Esophagus muscularis mucosa (tissue), 4 donors: ENCODE measurements at regions not wholly inside any gene's neighbourhood (a gene's known extent, or its start where the extent isn't known, plus 50 kb on each side); places are given as distances from the start of the nearest gene placed in this dataset.

Experiments used
- DNase-seq: peaks from one replicate; pipeline ENCODE4 v3.0.0-alpha.2; 2017; ENCODE audit errors: extremely low spot score
- H3K27ac ChIP-seq, 4 donors: fragments of 200-600 bp; sonication (generic); replicated peaks in 1 of 4; 1 replicate in 3 of 4; 2 replicates in 1 of 4; pipeline ENCODE4 v1.5.1; 2016 to 2019; ENCODE audit warnings: mild to moderate bottlenecking in 1 of 4
- H3K27me3 ChIP-seq, 4 donors: fragments of 200-600 bp; sonication (generic); one replicate each; pipeline versions ENCODE4 v1.5.1 to v1.6.0; 2016 to 2019
- H3K36me3 ChIP-seq, 4 donors: fragments of 200-600 bp; sonication (generic); one replicate each; pipeline ENCODE4 v1.5.1; 2016 to 2019
- H3K4me1 ChIP-seq, 4 donors: fragments of 200-600 bp; sonication (generic); one replicate each; pipeline ENCODE4 v1.5.1; 2016 to 2019
- H3K4me3 ChIP-seq, 4 donors: fragments of 200-600 bp; sonication (generic); 1 replicate in 2 of 4; 2 replicates in 2 of 4; pipeline ENCODE4 v1.5.1; 2016 to 2019; ENCODE audit warnings: mild to moderate bottlenecking in 4 of 4, moderate library complexity in 1 of 4
- H3K9me3 ChIP-seq, 4 donors: fragments of 200-600 bp; sonication (generic); 1 replicate in 3 of 4; 2 replicates in 1 of 4; pipeline ENCODE4 v1.5.1; 2016 to 2019
- EP300 ChIP-seq: sonication (generic); formaldehyde crosslinking; IDR thresholded peaks from one replicate; pipeline ENCODE4 v1.6.1; 2017; ENCODE audit warnings: antibody characterized with exemption
- POLR2A ChIP-seq: fragments of 450-650 bp; IDR thresholded peaks from one replicate; pipeline ENCODE4 v1.6.1; 2017; ENCODE audit warnings: antibody characterized with exemption, moderate library complexity, mild to moderate bottlenecking, low read depth
- POLR2AphosphoS5 ChIP-seq, 2 donors: sonication (generic); formaldehyde crosslinking; IDR thresholded peaks; one replicate each; pipeline ENCODE4 v1.6.1; 2017; ENCODE audit warnings: antibody characterized with exemption in 2 of 2
- WGBS: methylation state at CpG from one replicate; pipeline ENCODE4 v1.1.5; 2018; 5-methylcytosine and 5-hydroxymethylcytosine counted together
- intact Hi-C: fragments of 100-400 bp; cut with DNase I; formaldehyde crosslinking; loops from one replicate; pipeline ENCODE4 v1.15.1; 2023
- TF ChIP-seq, protein P1 (sequence below), 3 experiments: fragments of 200-600 bp in 2 of 3; fragments of 450-650 bp in 1 of 3; sonication (generic) in 2 of 3; IDR thresholded peaks; one replicate each; pipeline ENCODE4 v1.5.1; 2017 to 2019; ENCODE audit warnings: antibody characterized with exemption in 3 of 3, mild to moderate bottlenecking in 2 of 3, moderate library complexity in 1 of 3

DNA sequence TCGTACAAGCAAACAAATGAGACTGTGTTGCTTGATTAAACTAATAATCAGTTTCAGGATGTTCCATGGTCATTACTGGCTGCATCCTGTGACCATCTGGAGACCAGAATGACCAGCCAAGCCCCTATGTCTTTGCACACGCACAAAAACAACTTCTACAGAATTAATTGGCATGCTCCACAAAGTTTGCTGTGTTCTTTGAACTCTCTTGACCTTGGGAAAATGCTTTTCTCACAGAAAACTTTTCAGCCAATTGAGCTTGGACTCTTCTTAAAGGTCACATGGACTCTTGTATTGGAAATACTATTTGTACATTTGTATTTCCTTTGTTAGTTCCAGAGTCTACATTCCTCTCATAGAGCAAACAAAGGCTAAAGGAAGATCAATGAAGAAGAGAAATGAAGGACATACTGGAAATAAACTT lies 147.8 kb downstream of the ARRDC3 start:
- Histone ChIP-seq H3K4me3 (no peak overlapping the region), H3K9me3 (no peaks in the 10 kb centered on the region), H3K36me3 (no peaks in the 10 kb centered on the region), H3K27me3 (no peaks in the 10 kb centered on the region), H3K27ac (no peak overlapping the region), H3K4me1 (peaks cover 0 to 9% (median 0%) of the 10 kb centered on the region in 4 donors)
- intact Hi-C loops = no loop called here
- TF ChIP-seq EP300 (no peak), POLR2AphosphoS5 (IDR thresholded peaks at IDR 0.05) (no peak), POLR2A (no peak)
- TF ChIP-seq, protein P1, sequence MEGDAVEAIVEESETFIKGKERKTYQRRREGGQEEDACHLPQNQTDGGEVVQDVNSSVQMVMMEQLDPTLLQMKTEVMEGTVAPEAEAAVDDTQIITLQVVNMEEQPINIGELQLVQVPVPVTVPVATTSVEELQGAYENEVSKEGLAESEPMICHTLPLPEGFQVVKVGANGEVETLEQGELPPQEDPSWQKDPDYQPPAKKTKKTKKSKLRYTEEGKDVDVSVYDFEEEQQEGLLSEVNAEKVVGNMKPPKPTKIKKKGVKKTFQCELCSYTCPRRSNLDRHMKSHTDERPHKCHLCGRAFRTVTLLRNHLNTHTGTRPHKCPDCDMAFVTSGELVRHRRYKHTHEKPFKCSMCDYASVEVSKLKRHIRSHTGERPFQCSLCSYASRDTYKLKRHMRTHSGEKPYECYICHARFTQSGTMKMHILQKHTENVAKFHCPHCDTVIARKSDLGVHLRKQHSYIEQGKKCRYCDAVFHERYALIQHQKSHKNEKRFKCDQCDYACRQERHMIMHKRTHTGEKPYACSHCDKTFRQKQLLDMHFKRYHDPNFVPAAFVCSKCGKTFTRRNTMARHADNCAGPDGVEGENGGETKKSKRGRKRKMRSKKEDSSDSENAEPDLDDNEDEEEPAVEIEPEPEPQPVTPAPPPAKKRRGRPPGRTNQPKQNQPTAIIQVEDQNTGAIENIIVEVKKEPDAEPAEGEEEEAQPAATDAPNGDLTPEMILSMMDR (IDR thresholded peaks at IDR 0.05) = no peak
- DNase-seq = no peak
- WGBS = 48% methylated on average over 2 of the region's 2 CpGs

DNA sequence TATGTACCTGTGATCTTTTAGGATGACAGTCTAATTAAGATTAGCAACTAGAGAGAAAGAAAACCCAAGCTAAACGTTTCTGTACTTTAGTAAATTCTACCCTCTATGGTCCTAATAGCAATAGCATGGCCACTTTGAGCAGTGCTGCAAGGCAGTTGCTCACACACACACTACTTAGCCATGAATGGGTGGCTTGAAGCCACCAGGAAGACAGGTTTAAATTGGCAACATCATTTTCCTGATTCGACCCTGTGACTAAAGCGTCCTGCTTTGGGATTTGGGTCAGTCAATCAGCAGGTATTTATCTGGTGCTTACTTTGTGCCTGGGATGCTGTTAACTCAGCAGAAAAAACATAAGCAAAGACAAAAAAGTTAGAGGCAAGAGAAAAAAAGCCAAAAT lies 150.6 kb downstream of the ARRDC3 start:
- H3K36me3 ChIP-seq = no peaks in the 10 kb centered on the region
- H3K9me3 ChIP-seq = no peaks in the 10 kb centered on the region
- no peak for DNase-seq
- no peaks in the 10 kb centered on the region for H3K4me1 ChIP-seq
- no peaks in the 10 kb centered on the region for H3K27me3 ChIP-seq
- no peak overlapping the region for H3K27ac ChIP-seq
- 76% methylated on average over 3 of the region's 3 CpGs for WGBS
- intact Hi-C loops = no loop called here
- H3K4me3 ChIP-seq = no peak overlapping the region
- TF ChIP-seq POLR2A = no peak
- TF ChIP-seq, protein P1 (IDR thresholded peaks at IDR 0.05) = no peak
- TF ChIP-seq POLR2AphosphoS5 (IDR thresholded peaks at IDR 0.05) = no peak
- no peak for TF ChIP-seq EP300

DNA sequence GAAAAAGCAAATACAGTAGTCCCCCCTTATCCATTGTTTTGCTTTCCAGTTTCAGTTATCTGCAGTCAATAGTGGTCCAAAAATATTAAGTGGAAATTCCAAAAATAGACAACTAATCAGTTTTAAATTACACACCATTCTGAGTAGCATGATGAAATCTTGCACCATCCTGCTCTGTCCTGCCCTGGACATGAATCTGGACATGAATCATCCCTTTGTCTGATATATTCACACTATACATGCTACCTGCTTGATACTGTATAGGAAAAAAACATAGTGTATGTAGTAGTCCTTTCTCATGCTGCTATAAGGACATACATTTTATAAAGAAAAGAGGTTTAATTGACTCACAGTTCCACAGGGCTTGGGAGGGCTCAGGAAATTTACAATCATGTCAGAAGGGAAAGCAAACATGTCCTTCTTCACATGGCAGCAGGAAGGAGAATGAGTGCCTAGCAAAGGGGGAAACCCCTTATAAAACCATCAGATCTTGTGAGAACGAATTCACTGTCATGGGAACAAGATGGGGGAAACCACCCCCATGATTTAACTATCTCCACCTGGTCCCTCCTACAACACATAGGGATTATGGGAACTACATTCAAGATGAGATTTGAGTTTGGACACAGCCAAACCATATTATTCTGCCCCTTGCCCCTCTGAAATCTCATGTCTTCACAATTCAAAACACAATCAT lies 153.9 kb downstream of the ARRDC3 start:
- Histone ChIP-seq H3K36me3 (no peaks in the 10 kb centered on the region), H3K4me3 (no peak overlapping the region), H3K4me1 (no peaks in the 10 kb centered on the region), H3K27ac (no peak overlapping the region), H3K27me3 (no peaks in the 10 kb centered on the region), H3K9me3 (no peaks in the 10 kb centered on the region)
- no peak for DNase-seq
- TF ChIP-seq POLR2A (no peak), POLR2AphosphoS5 (IDR thresholded peaks at IDR 0.05) (no peak), EP300 (no peak)
- TF ChIP-seq, protein P1 (IDR thresholded peaks at IDR 0.05) = no peak
- intact Hi-C loops = loop anchor here (5.0 to 10.0 kb wide), 2 partner anchors 158 to 294 kb away; no protein-coding TSS in a partner anchor
- WGBS = 92% methylated on average over 1 of the region's 1 CpG

DNA sequence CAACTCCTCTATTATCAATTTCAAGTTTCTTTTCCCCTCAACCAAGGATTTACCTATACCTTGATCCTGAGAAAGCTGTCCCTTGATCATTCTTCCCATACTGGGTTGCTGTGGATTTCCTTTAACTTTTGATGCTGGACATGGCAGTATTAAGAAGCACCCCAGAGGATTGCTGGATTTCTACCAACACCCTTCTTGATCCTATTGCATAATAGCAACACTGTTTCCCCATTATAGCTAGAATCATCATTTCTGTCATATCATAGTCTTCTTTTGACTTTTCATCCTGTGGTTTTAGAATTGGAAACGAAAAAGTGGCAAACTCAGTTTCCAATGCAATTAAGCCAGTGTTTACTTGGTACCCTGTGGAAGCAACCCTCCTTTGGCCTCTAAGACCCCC lies 154.9 kb downstream of the ARRDC3 start:
- WGBS = 80% methylated on average over 1 of the region's 1 CpG
- Histone ChIP-seq H3K27me3 (no peaks in the 10 kb centered on the region), H3K36me3 (no peaks in the 10 kb centered on the region), H3K4me1 (no peaks in the 10 kb centered on the region), H3K9me3 (no peaks in the 10 kb centered on the region), H3K4me3 (no peak overlapping the region), H3K27ac (no peak overlapping the region)
- intact Hi-C loops = loop anchor here (5.0 to 10.0 kb wide), 2 partner anchors 159 to 293 kb away; no protein-coding TSS in a partner anchor
- TF ChIP-seq POLR2A (no peak), EP300 (no peak), POLR2AphosphoS5 (IDR thresholded peaks at IDR 0.05) (no peak)
- TF ChIP-seq, protein P1 (IDR thresholded peaks at IDR 0.05) = no peak
- DNase-seq = no peak
